Skeletal muscle satellite cell (primary cell): ENCODE measurements at regions not wholly inside any gene's neighbourhood (a gene's known extent, or its start where the extent isn't known, plus 50 kb on each side); places are given as distances from the start of the nearest gene placed in this dataset.

Source experiments
- H3K27me3 ChIP-seq: 2 replicates; pipeline ENCODE4 v1.7.0; 2013; ENCODE audit warnings: low read length; ENCODE audit not compliant: control insufficient read depth, insufficient read depth
- H3K36me3 ChIP-seq: 2 replicates; pipeline ENCODE4 v1.7.0; 2013; ENCODE audit warnings: mild to moderate bottlenecking, control low read depth, low read length; ENCODE audit not compliant: insufficient read depth
- H3K4me1 ChIP-seq: 2 replicates; pipeline ENCODE4 v1.7.0; 2013; ENCODE audit warnings: low read length; ENCODE audit not compliant: control insufficient read depth, insufficient read depth
- H3K4me2 ChIP-seq: 2 replicates; pipeline ENCODE4 v1.7.0; 2013; ENCODE audit warnings: mild to moderate bottlenecking, low read length
- H3K4me3 ChIP-seq: 2 replicates; pipeline ENCODE4 v1.7.0; 2013; ENCODE audit warnings: low read length
- H3K9ac ChIP-seq: 2 replicates; pipeline ENCODE4 v1.7.0; 2013; ENCODE audit warnings: mild to moderate bottlenecking, low read depth, low read length, moderate library complexity
- H3K9me3 ChIP-seq: replicated peaks from 2 replicates; pipeline ENCODE4 v1.7.0; 2013; ENCODE audit warnings: mild to moderate bottlenecking, control low read depth, low read length

GRCh38 chr5:92106808-92107207 lies 723.7 kb upstream of the ARRDC3 start:
- no peak overlapping the region for H3K4me2 ChIP-seq
- H3K36me3 ChIP-seq = no peaks in the 10 kb centered on the region
- H3K4me1 ChIP-seq = no peaks in the 10 kb centered on the region
- no peaks in the 10 kb centered on the region for H3K9me3 ChIP-seq
- peaks cover 5% of the 10 kb centered on the region for H3K27me3 ChIP-seq
- no peak overlapping the region for H3K4me3 ChIP-seq
- no peak overlapping the region for H3K9ac ChIP-seq

GRCh38 chr5:92104126-92104525 lies 721.0 kb upstream of the ARRDC3 start:
- Histone ChIP-seq H3K4me2 (no peak overlapping the region), H3K4me1 (no peaks in the 10 kb centered on the region), H3K36me3 (no peaks in the 10 kb centered on the region), H3K9ac (no peak overlapping the region), H3K27me3 (peaks cover 5% of the 10 kb centered on the region), H3K9me3 (no peaks in the 10 kb centered on the region), H3K4me3 (no peak overlapping the region)

GRCh38 chr5:92102313-92102712 lies 719.2 kb upstream of the ARRDC3 start:
- H3K4me2 ChIP-seq = no peak overlapping the region
- no peak overlapping the region for H3K9ac ChIP-seq
- H3K36me3 ChIP-seq = no peaks in the 10 kb centered on the region
- no peaks in the 10 kb centered on the region for H3K4me1 ChIP-seq
- no peak overlapping the region for H3K4me3 ChIP-seq
- H3K27me3 ChIP-seq = peaks cover 5% of the 10 kb centered on the region
- H3K9me3 ChIP-seq = no peaks in the 10 kb centered on the region

GRCh38 chr5:92092239-92092638 lies 709.1 kb upstream of the ARRDC3 start:
- no peak overlapping the region for H3K4me2 ChIP-seq
- no peaks in the 10 kb centered on the region for H3K36me3 ChIP-seq
- H3K9me3 ChIP-seq = no peaks in the 10 kb centered on the region
- no peaks in the 10 kb centered on the region for H3K4me1 ChIP-seq
- H3K9ac ChIP-seq = no peak overlapping the region
- no peaks in the 10 kb centered on the region for H3K27me3 ChIP-seq
- H3K4me3 ChIP-seq = no peak overlapping the region

- H3K9me3 ChIP-seq = no peaks in the 10 kb centered on the region
- H3K4me3 ChIP-seq = no peak overlapping the region
- no peak overlapping the region for H3K9ac ChIP-seq
- no peaks in the 10 kb centered on the region for H3K4me1 ChIP-seq
- H3K27me3 ChIP-seq = no peaks in the 10 kb centered on the region
- no peak overlapping the region for H3K4me2 ChIP-seq
- no peaks in the 10 kb centered on the region for H3K36me3 ChIP-seq
These were observed 703.1 kb upstream of the ARRDC3 start for GRCh38 chr5:92086059-92086811.

GRCh38 chr5:92081958-92082712 lies 699.0 kb upstream of the ARRDC3 start:
- Histone ChIP-seq H3K9me3 (no peaks in the 10 kb centered on the region), H3K4me3 (no peak overlapping the region), H3K4me1 (no peaks in the 10 kb centered on the region), H3K9ac (no peak overlapping the region), H3K27me3 (no peaks in the 10 kb centered on the region), H3K36me3 (no peaks in the 10 kb centered on the region), H3K4me2 (no peak overlapping the region)

GRCh38 chr5:92070786-92071185 lies 687.7 kb upstream of the ARRDC3 start:
- H3K36me3 ChIP-seq = no peaks in the 10 kb centered on the region
- no peak overlapping the region for H3K9ac ChIP-seq
- H3K27me3 ChIP-seq = peaks cover 4% of the 10 kb centered on the region
- no peak overlapping the region for H3K4me2 ChIP-seq
- H3K4me3 ChIP-seq = no peak overlapping the region
- H3K4me1 ChIP-seq = no peaks in the 10 kb centered on the region
- H3K9me3 ChIP-seq = peaks cover 2% of the 10 kb centered on the region

GRCh38 chr5:92064993-92065392 lies 681.9 kb upstream of the ARRDC3 start:
- peaks cover 2% of the 10 kb centered on the region for H3K9me3 ChIP-seq
- H3K36me3 ChIP-seq = no peaks in the 10 kb centered on the region
- no peaks in the 10 kb centered on the region for H3K4me1 ChIP-seq
- H3K4me2 ChIP-seq = no peak overlapping the region
- H3K27me3 ChIP-seq = no peaks in the 10 kb centered on the region
- H3K4me3 ChIP-seq = no peak overlapping the region
- no peak overlapping the region for H3K9ac ChIP-seq

GRCh38 chr5:92051741-92052140 lies 668.6 kb upstream of the ARRDC3 start:
- Histone ChIP-seq H3K27me3 (peaks cover 3% of the 10 kb centered on the region), H3K36me3 (no peaks in the 10 kb centered on the region), H3K9ac (no peak overlapping the region), H3K4me3 (no peak overlapping the region), H3K9me3 (no peaks in the 10 kb centered on the region), H3K4me1 (no peaks in the 10 kb centered on the region), H3K4me2 (no peak overlapping the region)

GRCh38 chr5:92050970-92051369 lies 667.9 kb upstream of the ARRDC3 start:
- H3K4me3 ChIP-seq = no peak overlapping the region
- no peak overlapping the region for H3K9ac ChIP-seq
- no peaks in the 10 kb centered on the region for H3K36me3 ChIP-seq
- no peaks in the 10 kb centered on the region for H3K9me3 ChIP-seq
- H3K4me2 ChIP-seq = no peak overlapping the region
- H3K27me3 ChIP-seq = peaks cover 3% of the 10 kb centered on the region
- H3K4me1 ChIP-seq = no peaks in the 10 kb centered on the region

- no peaks in the 10 kb centered on the region for H3K36me3 ChIP-seq
- no peaks in the 10 kb centered on the region for H3K4me1 ChIP-seq
- no peaks in the 10 kb centered on the region for H3K9me3 ChIP-seq
- H3K27me3 ChIP-seq = peaks cover 4% of the 10 kb centered on the region
- H3K4me3 ChIP-seq = no peak overlapping the region
- no peak overlapping the region for H3K9ac ChIP-seq
- H3K4me2 ChIP-seq = no peak overlapping the region
These were observed 659.0 kb upstream of the ARRDC3 start for GRCh38 chr5:92041911-92042660.
